ENCODE measurements at regions not wholly inside any gene's neighbourhood (a gene's known extent, or its start where the extent isn't known, plus 50 kb on each side); places are given as distances from the start of the nearest gene placed in this dataset.

- TF ChIP-seq CTCF (conservative IDR thresholded peaks at IDR 0.05; ENCODE audit: low read depth, low read length) = no peak
- TF ChIP-seq EZH2 (IDR thresholded peaks at IDR 0.05; ENCODE audit: borderline replicate concordance, low read depth, low read length, poor library complexity, severe bottlenecking) = no peak
These were observed 54.9 kb downstream of the ZBTB9 start for GRCh38 chr6:33508935-33509926.
